Astrocyte (in vitro differentiated cells and primary cell): ENCODE measurements at regions not wholly inside any gene's neighbourhood (a gene's known extent, or its start where the extent isn't known, plus 50 kb on each side); places are given as distances from the start of the nearest gene placed in this dataset.

Source experiments
- CTCF ChIP-seq: IDR thresholded peaks from 2 replicates; pipeline ENCODE4 v1.5.1; 2011; ENCODE audit warnings: low read depth, mild to moderate bottlenecking, inconsistent platforms, low read length, moderate library complexity; ENCODE audit not compliant: insufficient read depth
- EZH2 ChIP-seq: IDR thresholded peaks from 2 replicates; pipeline ENCODE4 v1.6.1; 2012; ENCODE audit warnings: mild to moderate bottlenecking, low read length, inconsistent platforms; ENCODE audit not compliant: insufficient read depth

- TF ChIP-seq CTCF (no peak), EZH2 (no peak)
Measured at GRCh38 chr2:236809716-236810115, 240.1 kb downstream of the ACKR3 start.
